GM21526 (cell line): ENCODE measurements at regions not wholly inside any gene's neighbourhood (a gene's known extent, or its start where the extent isn't known, plus 50 kb on each side); places are given as distances from the start of the nearest gene placed in this dataset.
"Not testable (repeated sequence)": the region's sequence is repeated elsewhere in the genome, so short reads cannot be mapped to it uniquely, and the experiment has no call there.

ENCODE experiments used
- ATAC-seq: cut with Tn5 transposase; IDR thresholded peaks from one replicate; pipeline ENCODE4 v1.9.1; 2021; ENCODE audit warnings: moderate library complexity; ENCODE audit not compliant: unreplicated experiment, low FRiP score

- not testable (repeated sequence) for ATAC-seq
Measured at GRCh38 chr11:14573539-14574057, 53.4 kb upstream of the PSMA1 start.

DNA sequence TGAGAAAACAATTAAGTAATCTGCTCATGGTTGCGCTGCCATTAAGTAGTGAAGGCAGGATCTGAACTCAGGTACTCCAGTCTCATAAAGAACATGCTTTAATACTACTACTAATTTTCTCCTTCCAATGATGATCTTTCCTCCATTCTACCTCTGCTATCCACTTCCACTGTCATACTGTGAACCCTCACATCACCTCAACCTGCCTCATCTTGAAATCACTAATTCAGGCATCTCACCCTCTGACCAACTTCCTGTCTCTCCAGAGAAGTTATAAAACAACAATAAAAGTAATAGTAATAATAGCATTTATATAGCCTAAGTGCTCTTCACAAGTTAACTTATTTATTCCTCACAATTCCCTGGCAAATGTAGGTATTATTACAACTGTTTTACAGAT, 57.1 kb upstream of the PSMA1 start:
- no peak for ATAC-seq

GRCh38 chr11:14577835-14578529, 57.8 kb upstream of the PSMA1 start:
- peak; percentile 31 for ATAC-seq

DNA sequence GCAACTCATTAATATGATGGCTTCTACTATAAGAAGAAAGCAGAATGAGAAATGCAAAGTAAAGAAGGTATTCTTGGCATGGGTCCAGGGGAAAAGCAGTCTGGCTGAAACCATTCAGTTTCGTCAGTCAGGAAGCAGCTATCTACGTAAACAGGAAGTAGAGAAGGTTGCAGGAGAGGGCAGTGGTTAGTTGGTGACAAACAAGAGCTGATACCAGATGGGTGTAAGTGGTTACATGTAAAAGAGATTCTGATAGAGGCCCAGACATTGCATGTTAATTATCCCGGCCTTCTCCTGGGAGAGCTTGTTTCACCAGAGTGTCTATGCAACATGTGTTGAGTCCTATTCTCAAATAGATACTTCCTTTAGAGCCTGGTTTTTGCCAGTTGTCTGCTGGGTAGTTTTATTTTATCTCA, 58.4 kb upstream of the PSMA1 start:
- peak; percentile 99 for ATAC-seq

DNA sequence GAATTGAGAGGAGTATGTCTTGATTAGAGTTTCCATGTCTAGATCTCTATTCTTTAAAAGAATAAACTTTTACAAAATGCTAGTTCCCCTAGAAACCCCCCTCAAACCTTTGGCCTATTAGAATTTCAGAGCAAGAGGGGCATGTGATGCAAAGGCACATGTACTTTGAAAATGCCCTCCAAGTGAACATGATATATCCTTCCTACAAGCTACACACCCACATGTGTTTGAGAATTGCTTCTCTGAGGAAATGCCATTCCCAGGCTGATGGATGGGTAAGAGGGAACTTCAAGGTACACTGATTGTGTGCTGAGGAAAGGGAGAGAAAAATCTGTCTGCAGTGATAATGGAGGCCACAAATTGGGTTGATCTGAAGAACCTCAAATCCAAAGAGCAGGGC, 59.5 kb upstream of the PSMA1 start:
- ATAC-seq: no peak

GRCh38 chr11:14582793-14583192, 60.8 kb upstream of the PDE3B start:
- no peak for ATAC-seq

GRCh38 chr11:14583252-14584034, 60.2 kb upstream of the PDE3B start:
- ATAC-seq: no peak

DNA sequence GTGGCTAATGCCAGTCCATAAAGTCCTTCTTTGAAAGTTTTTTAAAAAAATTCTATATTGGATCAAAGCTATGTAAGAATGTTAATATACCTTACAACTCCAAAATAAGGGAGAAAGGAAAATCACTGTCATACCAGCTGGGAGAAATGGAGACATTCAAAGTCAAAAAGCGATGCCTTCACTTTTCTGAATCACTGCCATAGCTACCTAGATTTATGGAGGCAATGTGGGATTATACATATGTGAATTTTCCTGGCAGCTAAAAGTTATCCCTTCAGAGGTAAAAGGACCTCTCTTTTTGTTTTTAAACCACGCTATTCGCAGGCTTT, 59.6 kb upstream of the PDE3B start:
- no peak for ATAC-seq

GRCh38 chr11:14584595-14584994, 59.0 kb upstream of the PDE3B start:
- ATAC-seq: no peak

GRCh38 chr11:14585438-14585837, 58.2 kb upstream of the PDE3B start:
- ATAC-seq: no peak

DNA sequence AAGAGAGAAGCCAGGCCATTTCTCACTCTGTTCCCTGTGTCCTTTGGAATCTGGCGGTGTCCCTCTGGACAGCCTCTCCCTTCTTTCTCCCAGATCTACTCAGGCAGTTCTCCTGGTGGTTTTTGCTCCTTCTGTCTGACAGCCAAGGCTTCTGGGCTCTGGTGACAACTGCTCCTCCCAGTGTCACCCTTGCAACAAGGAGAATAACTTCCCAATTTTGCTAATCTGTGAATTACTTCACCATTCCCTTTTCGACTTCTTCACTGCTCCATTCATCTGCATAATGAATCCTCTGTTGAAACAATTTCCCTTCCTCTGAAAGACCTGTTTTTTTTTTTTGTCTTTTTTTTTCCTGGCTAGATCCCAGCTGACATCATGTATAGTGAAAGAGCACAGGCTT, 56.3 kb upstream of the PDE3B start:
- ATAC-seq: no peak

GRCh38 chr11:14588681-14589080, 54.9 kb upstream of the PDE3B start:
- ATAC-seq: no peak

GRCh38 chr11:14589421-14589820, 54.2 kb upstream of the PDE3B start:
- ATAC-seq: no peak

DNA sequence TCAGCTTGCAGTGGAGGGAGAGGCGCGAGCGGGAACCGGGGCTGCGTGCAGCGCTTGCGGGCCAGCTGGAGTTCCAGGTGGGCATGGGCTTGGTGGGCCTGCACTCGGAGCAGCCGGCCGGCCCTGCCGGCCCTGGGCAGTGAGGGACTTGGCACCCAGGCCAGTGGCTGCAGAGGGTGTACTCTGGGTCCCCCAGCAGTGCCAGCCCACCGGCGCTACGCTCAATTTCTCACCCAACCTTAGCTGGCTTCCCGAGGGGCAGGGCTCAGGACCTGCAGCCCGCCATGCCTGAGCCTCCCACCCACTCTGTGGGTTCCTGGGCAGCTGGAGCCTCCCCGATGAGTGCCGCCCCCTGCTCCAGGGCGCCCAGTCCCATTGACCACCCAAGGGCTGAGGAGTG, 52.6 kb upstream of the PDE3B start:
- not testable (repeated sequence) for ATAC-seq

DNA sequence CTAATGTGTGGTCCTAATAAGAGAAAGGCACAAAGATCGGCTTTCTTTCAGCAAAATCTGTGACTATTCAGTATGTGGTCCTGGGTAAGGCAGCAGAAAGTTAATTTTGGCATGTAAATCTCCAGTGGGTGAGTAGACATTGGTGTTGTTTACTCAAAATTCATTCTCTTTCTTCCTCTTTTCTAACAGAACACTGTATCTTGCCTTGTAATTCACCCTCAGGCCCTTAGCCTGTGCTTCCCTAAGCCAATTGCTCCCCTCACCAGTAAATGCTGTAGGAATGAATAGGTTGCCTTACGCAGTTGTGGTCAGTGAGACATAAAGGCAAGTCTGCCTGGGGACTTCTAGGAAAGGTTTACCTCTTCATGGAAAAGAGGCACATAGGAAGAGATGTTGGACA, 49.9 kb upstream of the PDE3B start:
- ATAC-seq: no peak
